Activated T-cell treated with anti-CD3 and anti-CD28 coated beads, Interleukin-2, amount 50 U/mL, for 72 hours (primary cell): ENCODE measurements at regions not wholly inside any gene's neighbourhood (a gene's known extent, or its start where the extent isn't known, plus 50 kb on each side); places are given as distances from the start of the nearest gene placed in this dataset.

Experiments used
- ATAC-seq, 2 donors: fragments of 150-1000 bp; cut with Tn5 transposase; replicated peaks in 1 of 2; 2 replicates each; pipeline ENCODE4 v1.10.0; 2021; ENCODE audit warnings: moderate library complexity in 2 of 2, mild to moderate bottlenecking in 1 of 2
- DNase-seq, 2 donors: peaks; one replicate each; pipeline ENCODE4 v3.0.0; 2021 to 2022; ENCODE audit warnings: mixed read lengths in 1 of 2
- H3K27ac Mint-ChIP-seq: one replicate; pipeline ENCODE4 v1.8.0; 2022; ENCODE audit warnings: mild to moderate bottlenecking, moderate library complexity, mixed read lengths
- H3K27me3 Mint-ChIP-seq: one replicate; pipeline ENCODE4 v1.8.0; 2022; ENCODE audit warnings: low read depth, mixed read lengths
- H3K36me3 Mint-ChIP-seq, 2 donors: one replicate each; pipeline ENCODE4 v1.8.0; 2022; ENCODE audit warnings: mixed read lengths in 2 of 2, mild to moderate bottlenecking in 1 of 2; ENCODE audit not compliant: insufficient read depth in 2 of 2
- H3K4me1 Mint-ChIP-seq: one replicate; pipeline ENCODE4 v1.8.0; 2022; ENCODE audit warnings: low read depth, mixed read lengths
- H3K4me3 Mint-ChIP-seq, 2 donors: one replicate each; pipeline ENCODE4 v1.8.0; 2022; ENCODE audit warnings: mild to moderate bottlenecking in 2 of 2, mixed read lengths in 2 of 2, moderate library complexity in 2 of 2
- H3K9me3 Mint-ChIP-seq, 2 donors: one replicate each; pipeline ENCODE4 v1.8.0; 2022; ENCODE audit warnings: mixed read lengths in 2 of 2

DNA sequence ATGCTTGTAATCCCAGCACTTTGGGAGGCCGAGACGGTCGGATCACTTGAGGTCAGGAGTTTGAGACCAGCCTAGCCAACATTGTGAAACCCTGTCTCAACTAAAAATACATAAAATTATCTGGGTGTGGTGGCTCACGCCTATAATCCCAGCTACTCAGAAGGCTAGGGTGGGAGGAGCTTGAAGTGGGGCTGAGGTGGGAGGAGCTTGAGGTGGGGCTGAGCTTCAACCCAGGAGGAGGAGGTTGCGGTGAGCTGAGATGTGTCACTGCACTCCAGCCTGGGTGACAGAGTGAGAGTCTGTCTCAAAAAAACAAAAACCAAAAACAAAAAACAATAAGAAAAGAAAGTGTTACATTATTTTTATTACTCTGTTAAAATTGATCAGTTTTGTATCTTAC lies 1164.4 kb upstream of the IGFBP7 start:
- H3K9me3 Mint-ChIP-seq = peaks cover 5% of the 10 kb centered on the region in 2 donors
- no peak for DNase-seq
- H3K27me3 Mint-ChIP-seq = no peaks in the 10 kb centered on the region
- H3K36me3 Mint-ChIP-seq = no peaks in the 10 kb centered on the region
- H3K27ac Mint-ChIP-seq = no peak overlapping the region
- ATAC-seq = no peak
- H3K4me3 Mint-ChIP-seq = no peak overlapping the region
- H3K4me1 Mint-ChIP-seq = no peaks in the 10 kb centered on the region

DNA sequence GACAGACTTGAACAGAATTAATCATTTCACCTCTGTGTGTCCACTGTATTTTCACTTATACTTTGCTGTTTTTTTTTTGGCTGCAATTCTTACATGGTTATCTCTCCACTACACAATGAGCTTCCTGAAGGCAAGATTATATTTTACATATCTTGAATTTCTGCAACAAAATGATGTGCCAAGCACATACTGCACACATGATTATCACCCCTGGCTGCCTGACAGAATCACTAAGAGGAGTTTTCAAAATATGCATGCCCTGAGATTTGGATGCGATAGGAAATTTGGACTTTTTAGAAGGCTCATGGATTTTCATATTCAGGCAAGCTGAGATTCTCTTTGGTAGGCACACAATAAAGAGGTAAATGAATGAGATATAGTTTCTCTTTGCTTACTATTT lies 1162.1 kb upstream of the IGFBP7 start:
- Mint-ChIP-seq H3K27ac (no peak overlapping the region), H3K27me3 (no peaks in the 10 kb centered on the region), H3K4me1 (no peaks in the 10 kb centered on the region), H3K9me3 (peaks cover 2 to 7% of the 10 kb centered on the region in 2 donors), H3K36me3 (no peaks in the 10 kb centered on the region), H3K4me3 (no peak overlapping the region)
- no peak for DNase-seq
- ATAC-seq = no peak

- H3K27ac Mint-ChIP-seq = no peak overlapping the region
- peaks cover 0 to 2% of the 10 kb centered on the region in 2 donors for H3K9me3 Mint-ChIP-seq
- H3K4me1 Mint-ChIP-seq = no peaks in the 10 kb centered on the region
- H3K36me3 Mint-ChIP-seq = no peaks in the 10 kb centered on the region
- H3K4me3 Mint-ChIP-seq = no peak overlapping the region
- no peak for DNase-seq
- no peak for ATAC-seq
- H3K27me3 Mint-ChIP-seq = no peaks in the 10 kb centered on the region
These were observed 1155.5 kb upstream of the IGFBP7 start for GRCh38 chr4:58265734-58266133.

DNA sequence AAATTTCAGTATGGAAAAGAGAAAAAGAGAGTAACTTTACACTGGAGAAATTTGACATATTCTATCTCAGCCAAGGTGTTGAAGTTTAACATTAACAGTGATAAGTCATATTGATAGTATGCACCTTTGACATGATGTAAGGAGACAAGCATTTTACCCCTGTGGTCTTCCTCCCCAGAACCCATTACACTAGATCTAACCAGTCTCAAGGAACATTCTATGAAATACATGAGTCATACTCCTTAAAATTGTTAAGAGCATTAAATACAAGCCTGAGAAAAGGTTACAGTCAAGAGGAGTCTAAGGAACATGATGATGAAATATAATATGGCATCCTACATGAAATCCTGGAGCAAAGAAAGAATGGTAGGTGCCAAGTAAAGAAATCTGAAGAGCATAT lies 1151.3 kb upstream of the IGFBP7 start:
- H3K27me3 Mint-ChIP-seq = no peaks in the 10 kb centered on the region
- H3K4me1 Mint-ChIP-seq = no peaks in the 10 kb centered on the region
- H3K9me3 Mint-ChIP-seq = peaks cover 0 to 5% of the 10 kb centered on the region in 2 donors
- H3K36me3 Mint-ChIP-seq = no peaks in the 10 kb centered on the region
- H3K4me3 Mint-ChIP-seq = no peak overlapping the region
- ATAC-seq = no peak
- no peak for DNase-seq
- no peak overlapping the region for H3K27ac Mint-ChIP-seq

- no peaks in the 10 kb centered on the region for H3K27me3 Mint-ChIP-seq
- no peaks in the 10 kb centered on the region for H3K4me1 Mint-ChIP-seq
- no peak overlapping the region for H3K27ac Mint-ChIP-seq
- no peak for ATAC-seq
- DNase-seq = no peak
- no peaks in the 10 kb centered on the region for H3K36me3 Mint-ChIP-seq
- no peak overlapping the region for H3K4me3 Mint-ChIP-seq
- peaks cover 4 to 7% of the 10 kb centered on the region in 2 donors for H3K9me3 Mint-ChIP-seq
These were observed 1144.1 kb upstream of the IGFBP7 start for GRCh38 chr4:58254291-58254690.

- DNase-seq (no peak), ATAC-seq (no peak)
- no peaks in the 10 kb centered on the region for H3K4me1 Mint-ChIP-seq
- no peaks in the 10 kb centered on the region for H3K27me3 Mint-ChIP-seq
- no peak overlapping the region for H3K4me3 Mint-ChIP-seq
- H3K9me3 Mint-ChIP-seq = peaks cover 4 to 7% of the 10 kb centered on the region in 2 donors
- no peak overlapping the region for H3K27ac Mint-ChIP-seq
- H3K36me3 Mint-ChIP-seq = no peaks in the 10 kb centered on the region
These were observed 1142.5 kb upstream of the IGFBP7 start for GRCh38 chr4:58252656-58253055.

DNA sequence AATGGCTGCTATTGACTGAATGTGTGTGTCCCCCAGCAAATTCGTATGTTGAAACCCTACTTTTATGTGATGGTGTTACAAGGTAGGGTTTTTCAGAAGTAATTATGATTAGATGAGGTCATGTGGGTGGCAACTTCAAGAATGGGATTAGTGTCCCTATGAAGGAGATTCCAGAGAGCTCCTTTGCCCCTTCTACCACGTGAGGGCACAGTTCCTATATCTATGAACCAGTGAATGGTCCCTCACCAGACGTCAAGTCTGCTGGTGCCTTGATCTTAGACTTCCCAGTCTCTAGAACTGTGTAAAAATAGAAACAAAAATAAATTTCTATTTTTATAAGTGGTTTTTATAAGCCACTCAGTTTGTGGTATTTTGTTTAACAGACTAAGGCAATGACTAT lies 1137.6 kb upstream of the IGFBP7 start:
- no peak for ATAC-seq
- peaks cover 2 to 10% of the 10 kb centered on the region in 2 donors for H3K9me3 Mint-ChIP-seq
- no peaks in the 10 kb centered on the region for H3K36me3 Mint-ChIP-seq
- H3K4me3 Mint-ChIP-seq = no peak overlapping the region
- no peak overlapping the region for H3K27ac Mint-ChIP-seq
- H3K27me3 Mint-ChIP-seq = no peaks in the 10 kb centered on the region
- no peaks in the 10 kb centered on the region for H3K4me1 Mint-ChIP-seq
- DNase-seq = no peak

GRCh38 chr4:58225460-58225859 lies 1115.3 kb upstream of the IGFBP7 start:
- no peaks in the 10 kb centered on the region for H3K36me3 Mint-ChIP-seq
- DNase-seq = no peak
- H3K4me1 Mint-ChIP-seq = no peaks in the 10 kb centered on the region
- H3K4me3 Mint-ChIP-seq = no peak overlapping the region
- no peak for ATAC-seq
- H3K27me3 Mint-ChIP-seq = no peaks in the 10 kb centered on the region
- no peak overlapping the region for H3K27ac Mint-ChIP-seq
- H3K9me3 Mint-ChIP-seq = peaks cover 8 to 11% of the 10 kb centered on the region in 2 donors

DNA sequence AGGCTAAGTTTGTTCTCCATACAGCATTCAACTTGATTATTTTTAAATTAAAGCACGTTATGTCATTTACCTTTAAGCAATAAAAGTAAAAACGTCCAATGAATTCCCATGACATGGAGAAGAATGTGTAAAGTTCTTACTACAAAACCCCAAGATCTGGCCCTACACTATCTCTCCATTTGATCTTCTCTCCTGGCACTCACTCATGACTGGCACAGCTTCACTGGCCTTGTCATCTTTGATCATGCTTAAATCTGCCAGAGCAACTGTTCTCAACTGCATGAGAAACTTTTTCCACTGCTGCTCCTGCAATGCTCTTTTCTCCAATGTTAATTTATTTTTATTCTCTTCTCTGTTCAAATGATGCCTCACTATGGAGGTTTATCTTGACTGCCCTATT lies 1109.0 kb upstream of the IGFBP7 start:
- Mint-ChIP-seq H3K4me1 (no peaks in the 10 kb centered on the region), H3K9me3 (peaks cover 6 to 9% of the 10 kb centered on the region in 2 donors), H3K36me3 (peaks cover 0 to 1% of the 10 kb centered on the region in 2 donors), H3K4me3 (no peak overlapping the region), H3K27ac (no peak overlapping the region), H3K27me3 (no peaks in the 10 kb centered on the region)
- ATAC-seq (no peak), DNase-seq (no peak)

DNA sequence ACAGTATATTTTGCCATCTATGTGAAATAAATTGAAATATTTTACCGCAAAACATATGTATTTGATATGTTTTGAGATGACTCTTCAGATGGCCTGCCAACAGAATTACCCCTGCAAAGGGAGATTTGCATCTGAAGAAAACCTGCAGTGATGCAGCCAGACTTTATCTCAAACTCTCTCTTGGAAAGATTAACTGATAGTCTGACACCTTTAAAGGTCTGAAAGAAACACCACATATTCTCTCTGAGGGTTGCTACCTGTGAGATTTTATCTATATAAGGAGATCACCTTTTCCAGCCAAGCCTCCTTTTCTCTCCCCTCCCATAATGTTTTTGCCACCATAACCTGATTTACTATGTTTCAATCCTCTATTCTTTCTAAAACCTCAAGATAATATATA lies 1106.3 kb upstream of the IGFBP7 start:
- Mint-ChIP-seq H3K36me3 (peaks cover 0 to 1% of the 10 kb centered on the region in 2 donors), H3K9me3 (peaks cover 8 to 14% of the 10 kb centered on the region in 2 donors), H3K27me3 (no peaks in the 10 kb centered on the region), H3K4me1 (no peaks in the 10 kb centered on the region), H3K27ac (no peak overlapping the region), H3K4me3 (no peak overlapping the region)
- DNase-seq (no peak), ATAC-seq (no peak)

- H3K27ac Mint-ChIP-seq = no peak overlapping the region
- no peaks in the 10 kb centered on the region for H3K27me3 Mint-ChIP-seq
- DNase-seq = no peak
These were observed 1104.2 kb upstream of the IGFBP7 start for GRCh38 chr4:58214376-58214775.

DNA sequence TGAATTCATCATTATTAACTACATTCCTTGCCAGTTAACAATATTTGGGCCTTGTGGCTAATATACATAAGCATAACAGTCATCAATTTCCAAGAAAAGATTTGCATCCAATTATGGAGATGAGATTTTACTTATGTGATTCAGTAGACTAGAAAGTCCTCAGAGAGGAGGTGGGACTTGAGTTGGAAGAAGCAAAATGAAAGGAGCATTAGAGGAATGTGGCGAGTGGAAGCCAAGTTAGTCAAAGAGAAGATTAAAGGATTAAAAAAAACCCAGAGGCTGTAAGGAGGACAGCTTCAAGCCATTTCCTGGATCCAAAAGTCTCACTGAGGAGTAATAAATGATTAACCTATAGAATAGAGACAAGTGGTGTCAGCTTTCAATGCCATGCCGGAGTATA lies 1099.4 kb upstream of the IGFBP7 start:
- DNase-seq = no peak
- Mint-ChIP-seq H3K27ac (no peak overlapping the region), H3K9me3 (peaks cover 6 to 14% of the 10 kb centered on the region in 2 donors), H3K4me1 (no peaks in the 10 kb centered on the region), H3K4me3 (no peak overlapping the region), H3K27me3 (no peaks in the 10 kb centered on the region), H3K36me3 (no peaks in the 10 kb centered on the region)
- no peak for ATAC-seq

More at GRCh38 chr4:58214376-58214775, 1104.2 kb upstream of the IGFBP7 start:
- Mint-ChIP-seq H3K9me3 (peaks cover 7 to 12% of the 10 kb centered on the region in 2 donors), H3K36me3 (peaks cover 0 to 1% of the 10 kb centered on the region in 2 donors), H3K4me3 (no peak overlapping the region), H3K4me1 (no peaks in the 10 kb centered on the region)
- no peak for ATAC-seq

- Mint-ChIP-seq H3K4me3 (no peak overlapping the region), H3K4me1 (no peaks in the 10 kb centered on the region), H3K36me3 (no peaks in the 10 kb centered on the region), H3K27me3 (no peaks in the 10 kb centered on the region), H3K9me3 (peaks cover 4 to 11% of the 10 kb centered on the region in 2 donors), H3K27ac (no peak overlapping the region)
- DNase-seq (no peak), ATAC-seq (no peak)
These were observed 1098.8 kb upstream of the IGFBP7 start for GRCh38 chr4:58209001-58209400.

DNA sequence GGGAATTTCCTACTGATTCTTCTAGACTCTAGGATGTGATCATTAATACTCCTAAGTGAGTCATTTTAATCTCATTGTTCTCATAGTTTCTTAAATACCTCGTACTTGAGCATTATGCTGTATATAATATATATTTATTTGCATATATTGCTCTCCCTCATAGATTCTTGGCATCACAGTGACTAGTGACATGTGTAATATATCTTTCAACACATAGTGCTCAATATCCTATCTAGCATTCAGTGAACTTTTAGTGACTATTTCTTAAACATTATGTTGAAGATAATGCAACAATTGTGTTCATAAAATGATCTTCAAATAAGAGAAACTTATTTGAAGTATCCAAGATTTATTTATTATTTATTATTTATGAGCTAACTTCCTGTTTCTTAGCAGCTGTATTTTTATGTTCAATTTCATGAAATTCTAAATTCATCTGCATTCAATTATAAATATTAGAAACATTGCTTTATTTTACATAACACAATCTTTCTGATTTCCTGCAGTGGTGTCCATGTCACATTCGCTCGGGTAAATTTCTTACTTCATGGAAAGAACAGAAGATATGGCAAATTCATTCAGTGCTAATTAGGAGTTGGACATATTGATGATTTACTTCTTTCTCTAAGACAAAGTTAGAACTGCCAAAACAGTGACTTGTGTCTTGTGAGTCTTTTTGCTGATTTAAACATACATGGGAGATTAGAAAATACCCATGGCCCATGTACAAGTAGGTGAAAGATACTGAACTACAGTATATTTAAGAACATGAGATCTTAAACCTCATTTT lies 1095.5 kb upstream of the IGFBP7 start:
- Mint-ChIP-seq H3K9me3 (peaks cover 1 to 5% of the 10 kb centered on the region in 2 donors), H3K4me1 (no peaks in the 10 kb centered on the region), H3K27me3 (no peaks in the 10 kb centered on the region), H3K36me3 (no peaks in the 10 kb centered on the region), H3K4me3 (no peak overlapping the region), H3K27ac (no peak overlapping the region)
- DNase-seq (no peak), ATAC-seq (no peak)
